Right cardiac atrium (tissue), 5 donors: ENCODE measurements at regions not wholly inside any gene's neighbourhood (a gene's known extent, or its start where the extent isn't known, plus 50 kb on each side); places are given as distances from the start of the nearest gene placed in this dataset.

Source experiments
- ATAC-seq, 2 donors: fragments of 200-7000 bp; cut with Tn5 transposase; one replicate each; pipeline versions ENCODE4 v1.8.0 to v1.9.1; 2020; ENCODE audit warnings: moderate library complexity in 2 of 2, mild to moderate bottlenecking in 1 of 2
- DNase-seq, 3 donors: peaks; one replicate each; pipeline ENCODE4 v3.0.0-alpha.2; 2020
- H3K27ac ChIP-seq: one replicate; pipeline ENCODE4 v1.5.1; 2013; ENCODE audit warnings: mild to moderate bottlenecking, low read length, control low read depth, moderate library complexity
- H3K27me3 ChIP-seq: one replicate; pipeline ENCODE4 v1.6.1; 2013; ENCODE audit not compliant: control insufficient read depth, insufficient read depth
- H3K4me1 ChIP-seq: one replicate; pipeline ENCODE4 v1.6.1; 2013; ENCODE audit warnings: low read length; ENCODE audit not compliant: control insufficient read depth, insufficient read depth
- H3K4me3 ChIP-seq: one replicate; pipeline ENCODE4 v1.5.1; 2013; ENCODE audit warnings: low read length, control low read depth
- H3K9me3 ChIP-seq: one replicate; pipeline ENCODE4 v1.6.1; 2013; ENCODE audit warnings: low read length; ENCODE audit not compliant: control insufficient read depth
- WGBS: extraction: QIAGEN DNeasy Blood & Tissue Kit; methylation state at CpG from one replicate; pipeline ENCODE4 v1.1.7; 2013; 5-methylcytosine and 5-hydroxymethylcytosine counted together
- intact Hi-C, 4 donors: fragments of 100-400 bp; cut with DNase I; formaldehyde crosslinking; loops; one replicate each; pipeline versions ENCODE4 v1.11.0 to v1.14.0; 2022 to 2023
- donor health status: healthy with polysubstance abuse.
- donor health status: DM: no; HTN: yes; CAD: no.
- donor health status: DM: no; HTN: no; CAD: no.
- donor health status: DM: no; HTN: yes; CAD: no; lungs with severe emphysema.
- donor health status: DM: yes; HTN: yes; CAD: no.

DNA sequence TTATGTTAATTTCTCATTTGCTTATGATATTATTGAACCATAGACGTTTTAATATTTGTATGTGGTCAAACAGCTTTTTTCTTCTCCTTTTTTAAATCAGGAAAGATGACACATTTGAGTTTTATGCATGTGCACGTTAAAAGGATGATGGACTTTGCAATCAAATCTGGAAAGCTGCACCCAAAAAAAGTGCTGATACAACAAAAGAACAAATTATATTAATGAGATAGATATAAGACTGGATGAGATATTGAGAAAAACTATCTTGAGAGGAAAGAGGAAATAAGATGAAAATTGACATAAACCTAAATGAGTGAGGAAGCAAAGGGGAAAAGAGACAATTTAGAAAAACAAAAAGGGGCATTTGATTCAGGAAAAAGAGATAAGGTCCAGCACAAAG is 96.4 kb upstream of the CBLN2 start:
- DNase-seq (no peak), ATAC-seq (no peak)
- intact Hi-C loops = no loop called here
- 40% methylated on average over 2 of the region's 2 CpGs for whole genome bisulfite sequencing
- Histone ChIP-seq H3K4me3 (peak overlapping the region; percentile 26), H3K27me3 (no peaks in the 10 kb centered on the region), H3K27ac (no peak overlapping the region), H3K9me3 (no peaks in the 10 kb centered on the region), H3K4me1 (peaks cover 2% of the 10 kb centered on the region)

DNA sequence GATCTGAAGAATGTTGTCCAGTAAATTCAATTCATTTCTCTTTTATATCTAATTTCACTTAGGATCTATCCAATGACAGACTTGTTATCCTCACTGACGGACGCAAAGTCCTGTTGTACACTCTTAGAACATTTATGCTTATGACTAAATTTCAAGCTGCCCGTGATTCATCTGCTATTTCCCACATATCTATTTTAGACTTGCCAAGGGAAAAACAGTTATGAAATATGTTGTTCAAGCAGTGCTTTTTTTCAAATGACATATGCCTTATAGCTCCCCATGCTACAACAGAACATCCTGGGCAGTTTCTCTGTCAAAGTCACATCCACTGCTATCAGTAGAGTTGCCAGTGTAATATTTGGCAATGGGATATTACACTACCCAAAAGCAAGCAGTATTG is 94.2 kb upstream of the CBLN2 start:
- ATAC-seq (no peak), DNase-seq (no peak)
- intact Hi-C loops = no loop called here
- Histone ChIP-seq H3K27me3 (no peaks in the 10 kb centered on the region), H3K27ac (no peak overlapping the region), H3K4me1 (peaks cover 2% of the 10 kb centered on the region), H3K4me3 (no peak overlapping the region), H3K9me3 (no peaks in the 10 kb centered on the region)
- WGBS = 62% methylated on average over 3 of the region's 3 CpGs

DNA sequence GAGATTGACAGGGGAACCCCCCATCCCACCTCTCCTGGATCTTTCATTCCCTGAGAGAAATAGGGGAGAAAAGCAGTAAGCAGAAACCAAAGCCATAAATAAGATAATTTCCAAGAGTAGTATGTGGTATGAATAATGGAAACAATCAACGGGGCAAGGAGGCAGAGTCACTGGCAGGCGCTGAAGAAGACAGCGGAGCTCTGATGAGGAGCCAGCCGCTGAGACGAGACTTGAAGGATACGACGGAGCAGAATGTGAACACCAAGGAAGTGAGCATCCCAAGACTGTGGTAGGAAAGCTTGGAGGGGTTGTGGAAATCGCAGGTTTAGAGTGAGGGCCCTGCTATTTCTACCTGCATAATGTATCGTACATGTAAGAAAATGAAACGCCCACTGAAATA is 93.6 kb upstream of the CBLN2 start:
- no peak overlapping the region for H3K4me3 ChIP-seq
- H3K4me1 ChIP-seq = peaks cover 2% of the 10 kb centered on the region
- no peak for ATAC-seq
- no peaks in the 10 kb centered on the region for H3K27me3 ChIP-seq
- no peak overlapping the region for H3K27ac ChIP-seq
- no peaks in the 10 kb centered on the region for H3K9me3 ChIP-seq
- intact Hi-C loops = no loop called here
- no peak for DNase-seq
- WGBS = 80% methylated on average over 10 of the region's 10 CpGs

DNA sequence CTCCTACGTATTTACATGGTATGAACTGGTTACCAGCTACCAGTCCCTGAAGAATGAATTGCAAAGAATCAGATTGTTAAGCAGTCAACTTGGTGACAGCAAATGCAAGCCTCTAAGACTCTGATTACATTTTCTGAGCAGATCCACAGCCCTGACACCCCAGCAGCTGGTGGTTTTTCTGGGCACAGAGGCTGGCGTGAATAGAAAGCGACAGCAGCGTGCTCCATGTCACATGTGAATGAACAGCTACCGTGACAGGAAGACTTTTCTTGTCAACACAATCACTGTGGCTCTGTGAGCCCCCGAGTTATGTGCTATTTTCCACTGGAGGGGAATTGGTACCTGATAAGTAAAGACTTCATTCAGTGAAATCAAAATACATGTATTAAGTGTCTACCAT is 93.2 kb upstream of the CBLN2 start:
- 51% methylated on average over 6 of the region's 6 CpGs for WGBS

DNA sequence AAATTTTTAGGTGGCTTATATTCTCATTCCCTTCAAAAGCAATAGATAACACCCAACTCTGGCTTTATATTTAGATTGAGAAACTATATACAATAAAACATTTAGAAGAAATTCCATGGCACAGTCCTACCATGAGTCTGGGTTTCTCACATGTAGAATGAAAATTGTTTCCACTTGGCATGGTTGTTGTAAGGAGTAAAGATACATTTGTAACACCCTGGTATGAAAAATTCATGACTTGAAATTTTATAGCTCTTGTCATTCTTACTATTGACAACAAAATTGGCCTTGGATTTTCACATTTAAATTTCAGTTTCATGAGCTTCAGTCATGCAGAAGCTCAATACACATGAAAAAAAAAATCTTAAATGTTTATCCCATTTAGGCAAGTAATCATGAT is 92.5 kb upstream of the CBLN2 start:
- DNase-seq = no peak
- no peak overlapping the region for H3K27ac ChIP-seq
- H3K9me3 ChIP-seq = no peaks in the 10 kb centered on the region
- H3K4me3 ChIP-seq = no peak overlapping the region
- H3K27me3 ChIP-seq = no peaks in the 10 kb centered on the region
- peaks cover 2% of the 10 kb centered on the region for H3K4me1 ChIP-seq
- no peak for ATAC-seq
- intact Hi-C loops = no loop called here

More for the DNA sequence above, 93.2 kb upstream of the CBLN2 start:
- peaks cover 2% of the 10 kb centered on the region for H3K4me1 ChIP-seq
- no peaks in the 10 kb centered on the region for H3K9me3 ChIP-seq
- H3K27ac ChIP-seq = no peak overlapping the region
- intact Hi-C loops = no loop called here
- ATAC-seq (no peak), DNase-seq (no peak)
- H3K4me3 ChIP-seq = no peak overlapping the region
- no peaks in the 10 kb centered on the region for H3K27me3 ChIP-seq

DNA sequence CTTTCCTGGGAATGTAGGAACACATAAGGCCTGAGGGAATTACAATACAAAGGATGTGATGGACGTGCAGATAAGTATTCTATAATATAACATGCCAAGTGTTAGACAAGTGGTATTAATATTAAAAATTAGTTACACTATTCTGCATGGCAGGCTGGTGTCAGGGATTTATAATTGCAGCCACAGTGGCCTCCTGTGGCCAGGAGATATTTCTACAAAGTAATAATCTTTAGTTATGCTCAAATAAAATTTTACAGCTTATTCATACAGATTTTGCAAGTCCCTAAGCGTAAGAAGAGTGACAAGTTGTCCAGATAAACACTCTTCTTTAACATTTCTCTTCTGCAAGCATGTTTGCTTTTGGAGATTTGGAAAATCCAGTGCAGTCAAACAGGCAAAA is 90.4 kb upstream of the CBLN2 start:
- 51% methylated on average over 2 of the region's 2 CpGs for WGBS
- ATAC-seq = no peak
- intact Hi-C loops = no loop called here

DNA sequence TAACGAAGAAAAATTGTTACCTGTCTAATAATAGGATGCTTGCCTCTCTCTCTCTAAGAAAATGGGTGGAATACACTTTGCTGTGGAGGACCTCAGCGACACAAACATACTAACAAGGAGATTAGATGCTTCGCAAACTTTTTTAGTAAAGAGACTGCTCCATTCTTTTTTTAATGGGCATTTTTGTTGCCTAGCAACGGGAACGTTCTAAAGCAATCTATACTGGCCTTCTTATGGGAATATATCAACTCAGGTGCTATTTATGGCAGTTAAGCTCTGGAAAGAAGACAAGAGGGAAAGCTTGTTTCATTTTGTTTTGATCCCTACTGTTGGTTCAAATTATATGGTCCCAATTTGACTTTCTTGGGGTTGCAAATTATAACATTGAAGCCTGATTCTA is 86.8 kb upstream of the CBLN2 start:
- 69% methylated on average over 5 of the region's 5 CpGs for WGBS
- intact Hi-C loops = no loop called here

More for the DNA sequence above, 90.4 kb upstream of the CBLN2 start:
- Histone ChIP-seq H3K27me3 (no peaks in the 10 kb centered on the region), H3K4me1 (no peaks in the 10 kb centered on the region), H3K27ac (no peak overlapping the region), H3K4me3 (no peak overlapping the region), H3K9me3 (no peaks in the 10 kb centered on the region)
- no peak for DNase-seq

DNA sequence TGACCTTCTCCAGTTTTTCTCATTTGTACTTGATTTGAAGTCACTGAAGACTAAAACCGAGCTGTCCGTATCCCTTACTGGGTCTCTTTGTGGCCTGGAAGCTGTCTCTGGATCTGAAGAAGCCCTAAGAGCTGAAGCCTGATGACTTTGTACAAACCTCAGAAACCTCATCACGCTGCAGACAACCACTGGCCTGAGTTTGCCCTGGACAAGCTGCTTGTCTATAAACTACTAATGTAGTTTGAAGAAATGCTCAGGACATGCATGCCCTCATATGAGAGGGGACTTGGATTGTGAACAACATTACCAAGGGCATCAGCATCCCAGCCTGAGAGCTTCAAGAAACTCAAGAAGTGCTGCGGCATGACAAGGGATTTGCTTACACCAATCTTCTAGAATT is 79.3 kb upstream of the CBLN2 start:
- no peak overlapping the region for H3K27ac ChIP-seq
- H3K27me3 ChIP-seq = no peaks in the 10 kb centered on the region
- DNase-seq = no peak
- H3K9me3 ChIP-seq = no peaks in the 10 kb centered on the region
- no peak overlapping the region for H3K4me3 ChIP-seq
- H3K4me1 ChIP-seq = no peaks in the 10 kb centered on the region
- no peak for ATAC-seq
- WGBS = 59% methylated on average over 4 of the region's 4 CpGs
- intact Hi-C loops = no loop called here

More for the DNA sequence above, 86.8 kb upstream of the CBLN2 start:
- Histone ChIP-seq H3K9me3 (no peaks in the 10 kb centered on the region), H3K4me1 (no peaks in the 10 kb centered on the region), H3K27me3 (no peaks in the 10 kb centered on the region), H3K4me3 (no peak overlapping the region), H3K27ac (no peak overlapping the region)
- ATAC-seq (no peak), DNase-seq (no peak)

DNA sequence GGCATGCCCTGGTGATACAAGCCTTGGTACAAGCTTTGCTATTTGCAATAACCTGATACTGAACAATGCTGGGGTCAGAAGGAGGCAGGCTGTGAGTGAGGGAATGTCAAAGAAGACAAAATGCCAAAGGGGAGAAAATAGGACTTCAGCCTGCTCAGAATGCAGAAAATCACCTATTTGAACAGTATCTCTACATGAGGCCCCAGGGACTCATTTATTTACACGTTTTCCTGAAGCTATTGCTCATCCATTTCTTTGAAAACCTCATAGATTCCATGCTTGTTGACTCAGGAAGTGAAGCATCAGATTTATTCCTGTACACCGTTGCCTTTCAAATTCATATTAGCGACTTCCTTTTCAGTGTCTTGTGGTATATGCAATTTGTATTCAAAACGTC is 69.4 kb upstream of the CBLN2 start:
- intact Hi-C loops = no loop called here
- Histone ChIP-seq H3K27ac (no peak overlapping the region), H3K9me3 (no peaks in the 10 kb centered on the region), H3K4me1 (no peaks in the 10 kb centered on the region), H3K4me3 (no peak overlapping the region), H3K27me3 (no peaks in the 10 kb centered on the region)
- DNase-seq (no peak), ATAC-seq (no peak)
- WGBS = 34% methylated on average over 4 of the region's 4 CpGs

DNA sequence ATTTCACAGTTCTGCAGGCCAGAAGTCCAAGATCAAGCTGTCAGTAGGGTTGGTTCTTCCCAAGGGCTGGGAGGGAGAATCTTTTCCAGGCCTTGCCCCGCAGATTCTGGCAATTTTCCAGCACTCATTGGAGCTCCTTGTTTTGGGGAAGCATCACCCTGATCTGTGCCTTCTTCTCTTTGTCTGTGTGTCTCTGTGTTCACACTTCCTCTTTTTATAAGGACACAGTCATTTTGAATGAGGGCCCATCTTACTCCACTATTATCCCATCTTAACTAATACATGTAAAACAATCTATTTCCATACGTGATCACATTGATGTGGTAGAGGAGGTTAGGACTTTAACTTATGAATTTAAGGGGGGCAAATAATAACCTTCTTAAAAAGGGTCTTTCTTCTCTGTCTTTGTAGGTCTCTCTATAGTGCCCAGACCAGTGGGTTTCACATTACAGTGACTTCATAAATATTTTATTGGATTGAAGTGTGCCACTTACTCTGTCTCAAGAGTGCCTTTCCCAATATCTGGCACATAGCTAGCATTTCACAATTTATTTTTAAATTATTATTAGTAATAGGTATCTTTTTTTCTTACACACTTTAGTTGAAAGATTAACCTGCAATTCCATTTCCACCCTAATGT is 68.9 kb upstream of the CBLN2 start:
- Histone ChIP-seq H3K27ac (no peak overlapping the region), H3K27me3 (no peaks in the 10 kb centered on the region)

DNA sequence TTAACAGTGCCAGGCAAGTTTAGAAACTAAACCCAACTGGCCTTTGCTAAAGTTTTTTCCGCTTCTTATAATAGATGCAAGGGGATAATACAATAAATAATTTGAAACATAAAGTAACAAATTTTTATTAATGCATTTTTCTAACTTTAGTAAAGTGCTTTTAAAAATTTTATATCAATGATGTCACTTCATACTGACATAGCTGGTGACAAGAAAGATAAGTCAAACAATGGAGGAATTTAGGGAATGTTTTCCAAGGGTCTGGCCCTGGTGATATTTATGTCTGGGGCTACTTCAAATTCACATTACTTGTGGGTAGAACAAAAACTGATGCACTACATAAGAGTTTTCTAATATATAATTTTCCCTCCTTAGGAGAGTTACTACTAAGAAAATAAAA is 61.2 kb upstream of the CBLN2 start:
- no peak overlapping the region for H3K4me3 ChIP-seq
- H3K9me3 ChIP-seq = no peaks in the 10 kb centered on the region
- H3K27me3 ChIP-seq = no peaks in the 10 kb centered on the region
- ATAC-seq (no peak), DNase-seq (no peak)
- H3K27ac ChIP-seq = no peak overlapping the region
- WGBS = 74% methylated on average over 1 of the region's 1 CpG
- intact Hi-C loops = no loop called here
- H3K4me1 ChIP-seq = no peaks in the 10 kb centered on the region

More for the DNA sequence above, 68.9 kb upstream of the CBLN2 start:
- no peak for DNase-seq
- Histone ChIP-seq H3K9me3 (no peaks in the 10 kb centered on the region), H3K4me1 (no peaks in the 10 kb centered on the region), H3K4me3 (no peak overlapping the region)
- no peak for ATAC-seq
- 43% methylated on average over 2 of the region's 2 CpGs for WGBS
- intact Hi-C loops = no loop called here

DNA sequence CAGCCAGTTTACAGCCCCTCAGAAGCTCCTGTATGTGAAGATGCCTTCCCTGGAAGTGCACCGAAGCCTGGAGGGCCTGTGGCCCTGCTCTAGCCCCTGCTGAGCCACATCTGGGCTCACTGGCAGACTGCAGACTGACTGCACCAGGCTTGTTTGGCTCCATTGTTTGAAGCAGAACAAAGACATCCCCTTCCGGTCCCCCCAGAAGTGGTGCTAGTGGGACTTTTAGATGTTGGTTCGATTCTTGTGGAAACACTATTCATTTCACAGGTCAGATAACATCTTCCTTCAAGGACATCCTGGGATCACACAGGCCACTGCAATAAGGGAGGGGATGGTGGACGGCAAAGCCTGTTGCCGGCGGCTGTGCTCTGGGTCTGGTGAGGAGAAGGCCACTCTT is 57.8 kb upstream of the CBLN2 start:
- DNase-seq = no peak
- Histone ChIP-seq H3K9me3 (no peaks in the 10 kb centered on the region), H3K4me1 (no peaks in the 10 kb centered on the region), H3K4me3 (no peak overlapping the region), H3K27ac (no peak overlapping the region), H3K27me3 (no peaks in the 10 kb centered on the region)
- no peak for ATAC-seq
- intact Hi-C loops = no loop called here
- WGBS = 74% methylated on average over 6 of the region's 6 CpGs
